C4-2B (cell line): ENCODE measurements at regions not wholly inside any gene's neighbourhood (a gene's known extent, or its start where the extent isn't known, plus 50 kb on each side); places are given as distances from the start of the nearest gene placed in this dataset.

ENCODE experiments used
- ZFX ChIP-seq: fragments of 450-650 bp; IDR thresholded peaks from 2 replicates; pipeline ENCODE4 v1.6.1; 2017
- TF ChIP-seq, protein P1 (sequence below): fragments of 450-650 bp; conservative IDR thresholded peaks from 2 replicates; pipeline ENCODE4 v1.5.1; 2017; ENCODE audit warnings: mild to moderate bottlenecking

DNA sequence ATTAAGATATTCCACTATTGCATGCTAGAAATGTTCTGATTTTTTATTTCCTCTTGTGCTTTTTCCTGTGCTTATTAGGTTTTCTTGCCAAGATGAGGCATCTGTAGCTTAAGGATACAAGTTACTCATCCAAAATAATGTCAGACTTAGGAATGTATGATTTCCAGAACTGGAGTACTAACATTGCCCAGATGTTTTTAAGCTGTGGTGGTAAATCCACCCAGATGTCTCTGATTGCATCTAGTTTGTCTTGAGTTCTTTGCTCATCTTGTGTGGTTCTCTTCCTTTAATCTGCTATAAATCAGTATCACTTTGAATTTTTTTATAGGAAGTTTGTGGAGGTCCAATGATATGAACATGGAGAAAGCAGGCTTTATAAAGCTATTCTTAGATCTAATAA, 337.5 kb upstream of the ZNF608 start:
- TF ChIP-seq, protein P1, sequence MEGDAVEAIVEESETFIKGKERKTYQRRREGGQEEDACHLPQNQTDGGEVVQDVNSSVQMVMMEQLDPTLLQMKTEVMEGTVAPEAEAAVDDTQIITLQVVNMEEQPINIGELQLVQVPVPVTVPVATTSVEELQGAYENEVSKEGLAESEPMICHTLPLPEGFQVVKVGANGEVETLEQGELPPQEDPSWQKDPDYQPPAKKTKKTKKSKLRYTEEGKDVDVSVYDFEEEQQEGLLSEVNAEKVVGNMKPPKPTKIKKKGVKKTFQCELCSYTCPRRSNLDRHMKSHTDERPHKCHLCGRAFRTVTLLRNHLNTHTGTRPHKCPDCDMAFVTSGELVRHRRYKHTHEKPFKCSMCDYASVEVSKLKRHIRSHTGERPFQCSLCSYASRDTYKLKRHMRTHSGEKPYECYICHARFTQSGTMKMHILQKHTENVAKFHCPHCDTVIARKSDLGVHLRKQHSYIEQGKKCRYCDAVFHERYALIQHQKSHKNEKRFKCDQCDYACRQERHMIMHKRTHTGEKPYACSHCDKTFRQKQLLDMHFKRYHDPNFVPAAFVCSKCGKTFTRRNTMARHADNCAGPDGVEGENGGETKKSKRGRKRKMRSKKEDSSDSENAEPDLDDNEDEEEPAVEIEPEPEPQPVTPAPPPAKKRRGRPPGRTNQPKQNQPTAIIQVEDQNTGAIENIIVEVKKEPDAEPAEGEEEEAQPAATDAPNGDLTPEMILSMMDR: no peak
- TF ChIP-seq ZFX: no peak
